Endothelial cell of umbilical vein (primary cell): ENCODE measurements at regions not wholly inside any gene's neighbourhood (a gene's known extent, or its start where the extent isn't known, plus 50 kb on each side); places are given as distances from the start of the nearest gene placed in this dataset.

Experiments used
- BruUV-seq: library from RNA; stranded (reverse); fragments of 400-500 nt; replicated peaks from 2 replicates; lab custom pipeline; 2021; lab: Mats Ljungman, UMichigan
- CTCF ChIA-PET: fragments of 300-600, 350-600 bp; sonication (Branson Sonifier 250); formaldehyde crosslinking; loops from one replicate; lab custom pipeline; 2021; ENCODE audit warnings: antibody characterized with exemption, inconsistent platforms; lab: Charles Lee
- POLR2A ChIA-PET: fragments of 300-600, 350-600 bp; sonication (Branson Sonifier 250); formaldehyde crosslinking; loops from one replicate; lab custom pipeline; 2021; ENCODE audit warnings: antibody characterized with exemption, inconsistent platforms; lab: Charles Lee
- DNase-seq: peaks from one replicate; pipeline ENCODE4 v3.0.0-alpha.2; 2011; ENCODE audit warnings: low read depth, low spot score
- FAIRE-seq: peaks from 2 replicates; lab custom pipeline; 2011; peaks lifted over from hg19 to GRCh38; lab: Jason Lieb, UNC
- H2AFZ ChIP-seq: 2 replicates; pipeline ENCODE4 v1.6.0; 2012; ENCODE audit warnings: low read depth, low read length, control low read depth, inconsistent platforms
- H3K27ac ChIP-seq: 2 replicates; pipeline ENCODE4 v1.5.1; 2011; ENCODE audit warnings: low read depth, mild to moderate bottlenecking, control low read depth, low read length, moderate library complexity; ENCODE audit not compliant: insufficient read depth
- H3K27me3 ChIP-seq, 2 experiments: 2 replicates each; pipeline versions ENCODE4 v1.6.0 to v1.6.1; 2011; ENCODE audit warnings: low read length in 2 of 2, mixed read lengths in 1 of 2; ENCODE audit not compliant: control insufficient read depth in 2 of 2, insufficient read depth in 2 of 2
- H3K36me3 ChIP-seq, 2 experiments: 2 replicates in 1 of 2; 3 replicates in 1 of 2; pipeline ENCODE4 v1.5.1; 2011; ENCODE audit warnings: low read length in 2 of 2, mild to moderate bottlenecking in 1 of 2, moderate library complexity in 1 of 2; ENCODE audit not compliant: control insufficient read depth in 2 of 2, insufficient read depth in 2 of 2; ENCODE audit errors: extremely low read depth in 1 of 2
- H3K4me1 ChIP-seq: 3 replicates; pipeline ENCODE4 v1.5.1; 2011; ENCODE audit warnings: mild to moderate bottlenecking, low read length; ENCODE audit not compliant: control insufficient read depth, insufficient read depth; ENCODE audit errors: extremely low read depth
- H3K4me2 ChIP-seq: 2 replicates; pipeline ENCODE4 v1.6.1; 2011; ENCODE audit warnings: low read length, control low read depth, mixed read lengths; ENCODE audit not compliant: insufficient read depth
- H3K4me3 ChIP-seq, 3 experiments: fragments of 200-600 bp in 1 of 3; sonication (generic), shearing (Covaris generic) in 1 of 3; replicated peaks in 1 of 3; 2 replicates each; pipeline ENCODE4 v1.5.1; 2011 to 2016; ENCODE audit warnings: control low read depth in 3 of 3, low read length in 3 of 3, mild to moderate bottlenecking in 2 of 3, inconsistent platforms in 1 of 3, low read depth in 1 of 3, moderate library complexity in 1 of 3; ENCODE audit not compliant: insufficient read depth in 1 of 3
- H3K79me2 ChIP-seq: 2 replicates; pipeline ENCODE4 v1.6.0; 2012; ENCODE audit warnings: low read length, inconsistent platforms; ENCODE audit not compliant: control insufficient read depth, insufficient read depth
- H3K9ac ChIP-seq: replicated peaks from 2 replicates; pipeline ENCODE3; 2011; ENCODE audit warnings: low read length, control low read depth; ENCODE audit not compliant: insufficient read depth; ENCODE audit errors: extremely low read depth
- H3K9me1 ChIP-seq: replicated peaks from 3 replicates; pipeline ENCODE4 v1.6.0; 2011; ENCODE audit warnings: mild to moderate bottlenecking, low read length; ENCODE audit not compliant: control insufficient read depth, insufficient read depth; ENCODE audit errors: extremely low read depth
- H3K9me3 ChIP-seq: replicated peaks from 2 replicates; pipeline ENCODE4 v1.5.1; 2012; ENCODE audit warnings: low read length, inconsistent platforms; ENCODE audit not compliant: control insufficient read depth, insufficient read depth
- H4K20me1 ChIP-seq: replicated peaks from 2 replicates; pipeline ENCODE3; 2011; ENCODE audit warnings: mild to moderate bottlenecking, low read length; ENCODE audit not compliant: control insufficient read depth, insufficient read depth; ENCODE audit errors: extremely low read depth
- CTCF ChIP-seq, 2 donors: IDR thresholded peaks; 1 replicate in 1 of 2; 2 replicates in 1 of 2; pipeline ENCODE4 v1.5.1; 2011; ENCODE audit warnings: low read length in 2 of 2, mild to moderate bottlenecking in 2 of 2, moderate library complexity in 2 of 2, control low read depth in 1 of 2, inconsistent platforms in 1 of 2, low read depth in 1 of 2; ENCODE audit not compliant: insufficient read depth in 1 of 2; ENCODE audit errors: extremely low read depth in 1 of 2
- EZH2 ChIP-seq: IDR thresholded peaks from 2 replicates; pipeline ENCODE4 v1.6.1; 2012; ENCODE audit warnings: borderline replicate concordance, low read depth, mild to moderate bottlenecking, moderate library complexity, low read length, inconsistent platforms; ENCODE audit not compliant: severe bottlenecking
- FOS ChIP-seq: IDR thresholded peaks from 2 replicates; pipeline ENCODE4 v1.6.1; 2011; ENCODE audit warnings: mild to moderate bottlenecking, low read length, moderate library complexity, borderline replicate concordance; ENCODE audit not compliant: insufficient read depth
- GATA2 ChIP-seq: IDR thresholded peaks from 2 replicates; pipeline ENCODE4 v1.7.0; 2011; ENCODE audit warnings: low read depth, mild to moderate bottlenecking, moderate library complexity, mixed read lengths, low read length; ENCODE audit not compliant: insufficient read length, insufficient read depth
- MAX ChIP-seq: IDR thresholded peaks from 2 replicates; pipeline ENCODE4 v1.6.1; 2011; ENCODE audit not compliant: insufficient read depth, insufficient read length
- POLR2A ChIP-seq: IDR thresholded peaks from 2 replicates; pipeline ENCODE4 v1.6.1; 2012; ENCODE audit warnings: low read depth, mild to moderate bottlenecking, control low read depth, low read length
- POLR2AphosphoS5 ChIP-seq: IDR thresholded peaks from 2 replicates; pipeline ENCODE4 v1.6.1; 2012; ENCODE audit warnings: low read depth, mild to moderate bottlenecking, control low read depth, low read length, moderate library complexity; ENCODE audit not compliant: insufficient read depth
- dilution Hi-C: fragments of 300-500 bp; cut with MboI; formaldehyde crosslinking; loops from one replicate; pipeline ENCODE4 v1.15.0; 2019; ENCODE audit warnings: low sequenced_read_pairs; ENCODE audit not compliant: extremely low pct_ligation_motif_present
- intact Hi-C: fragments of 100-400 bp; cut with micrococcal nuclease; formaldehyde crosslinking; loops from one replicate; pipeline ENCODE4 v1.10.0; 2022

GRCh38 chr4:129641179-129641578, 545.2 kb downstream of the C4orf33 start:
- Histone ChIP-seq H3K27me3 (no peaks in the 10 kb centered on the region), H3K9me1 (no peaks in the 10 kb centered on the region), H3K27ac (no peak overlapping the region), H3K4me3 (no peak overlapping the region), H3K4me1 (no peaks in the 10 kb centered on the region), H2AFZ (peak overlapping the region; percentile 65), H3K9ac (no peak overlapping the region), H3K36me3 (no peaks in the 10 kb centered on the region), H3K9me3 (no peaks in the 10 kb centered on the region), H3K79me2 (no peaks in the 10 kb centered on the region), H3K4me2 (no peak overlapping the region), H4K20me1 (no peaks in the 10 kb centered on the region)
- peak; percentile 85 for FAIRE-seq
- no peak for TF ChIP-seq GATA2
- peak; percentile 67 to 71 for TF ChIP-seq CTCF (IDR thresholded peaks at IDR 0.05; ENCODE audit: extremely low read depth in 1 of 2, insufficient read depth in 1 of 2, low read depth in 1 of 2, low read length in 2 of 2)
- no peak for TF ChIP-seq EZH2
- TF ChIP-seq MAX, result no peak
- no peak for TF ChIP-seq POLR2AphosphoS5
- TF ChIP-seq POLR2A, result no peak
- TF ChIP-seq FOS, result no peak
- CTCF ChIA-PET, result interaction anchor here (0.5 to 6.6 kb wide), 41 partner anchors 9 to 1449 kb away, joined by 3 to 230 read pairs (median 5); no protein-coding TSS in a partner anchor
- intact Hi-C loops, result loop anchor here (1.0 kb wide), 3 partner anchors 114 to 423 kb away; no protein-coding TSS in a partner anchor
- BruUV-seq, result no TSS peak
- dilution Hi-C loops, result no loop called here
- POLR2A ChIA-PET, result no interaction called here
- peak; percentile 80 for DNase-seq
